Trophoblast cell (in vitro differentiated cells and primary cell): ENCODE measurements at regions not wholly inside any gene's neighbourhood (a gene's known extent, or its start where the extent isn't known, plus 50 kb on each side); places are given as distances from the start of the nearest gene placed in this dataset.

Experiments
- DNase-seq, 2 donors: peaks; one replicate each; pipeline ENCODE4 v3.0.0-alpha.2; 2016
- H2AFZ ChIP-seq: 2 replicates; pipeline ENCODE4 v1.6.1; 2013; ENCODE audit warnings: low read length, moderate library complexity, mild to moderate bottlenecking; ENCODE audit not compliant: insufficient read depth, poor library complexity
- H2AK5ac ChIP-seq: 2 replicates; pipeline ENCODE4 v1.6.1; 2013; ENCODE audit warnings: mild to moderate bottlenecking, low read length
- H2BK120ac ChIP-seq: 2 replicates; pipeline ENCODE4 v1.6.1; 2013; ENCODE audit warnings: low read length, mild to moderate bottlenecking, moderate library complexity; ENCODE audit not compliant: insufficient read depth, poor library complexity
- H2BK12ac ChIP-seq: 2 replicates; pipeline ENCODE4 v1.6.1; 2013; ENCODE audit warnings: mild to moderate bottlenecking, low read length, moderate library complexity
- H2BK5ac ChIP-seq: 2 replicates; pipeline ENCODE4 v1.6.1; 2013; ENCODE audit warnings: low read length, low read depth, moderate library complexity, mild to moderate bottlenecking; ENCODE audit not compliant: poor library complexity
- H3K14ac ChIP-seq: 2 replicates; pipeline ENCODE4 v1.6.1; 2013; ENCODE audit warnings: mild to moderate bottlenecking, low read length
- H3K18ac ChIP-seq: 2 replicates; pipeline ENCODE4 v1.6.1; 2013; ENCODE audit warnings: mild to moderate bottlenecking, low read length
- H3K23ac ChIP-seq: 2 replicates; pipeline ENCODE4 v1.6.1; 2013; ENCODE audit warnings: low read length
- H3K27ac ChIP-seq: 2 replicates; pipeline ENCODE4 v1.5.1; 2013; ENCODE audit warnings: low read depth, mild to moderate bottlenecking, inconsistent platforms, low read length, moderate library complexity
- H3K27me3 ChIP-seq: 2 replicates; pipeline ENCODE4 v1.6.1; 2013; ENCODE audit warnings: inconsistent platforms, mild to moderate bottlenecking, low read length, moderate library complexity; ENCODE audit not compliant: insufficient read depth
- H3K36me3 ChIP-seq, 2 experiments: 1 replicate in 1 of 2; 2 replicates in 1 of 2; pipeline ENCODE4 v1.6.1; 2013; ENCODE audit warnings: low read length in 2 of 2, mild to moderate bottlenecking in 2 of 2, moderate library complexity in 1 of 2; ENCODE audit not compliant: insufficient read depth in 2 of 2, control insufficient read depth in 1 of 2
- H3K4ac ChIP-seq: 2 replicates; pipeline ENCODE4 v1.6.1; 2013; ENCODE audit warnings: low read depth, mild to moderate bottlenecking, low read length, moderate library complexity
- H3K4me1 ChIP-seq, 2 experiments: 1 replicate in 1 of 2; 2 replicates in 1 of 2; pipeline ENCODE4 v1.6.1; 2013; ENCODE audit warnings: low read length in 2 of 2, mild to moderate bottlenecking in 2 of 2, moderate library complexity in 1 of 2; ENCODE audit not compliant: insufficient read depth in 2 of 2, control insufficient read depth in 1 of 2
- H3K4me2 ChIP-seq: 2 replicates; pipeline ENCODE4 v1.6.1; 2013; ENCODE audit warnings: inconsistent platforms, mild to moderate bottlenecking, low read length, moderate library complexity
- H3K4me3 ChIP-seq: 2 replicates; pipeline ENCODE4 v1.5.1; 2013; ENCODE audit warnings: mild to moderate bottlenecking, low read depth, low read length, inconsistent platforms
- H3K79me1 ChIP-seq: one replicate; pipeline ENCODE4 v1.6.1; 2013; ENCODE audit warnings: low read length
- H3K79me2 ChIP-seq: 2 replicates; pipeline ENCODE4 v1.6.1; 2013; ENCODE audit warnings: low read length, mild to moderate bottlenecking; ENCODE audit not compliant: control insufficient read depth, insufficient read depth, poor library complexity
- H3K9ac ChIP-seq: 2 replicates; pipeline ENCODE4 v1.6.1; 2013; ENCODE audit warnings: mild to moderate bottlenecking, low read length
- H3K9me3 ChIP-seq: 2 replicates; pipeline ENCODE4 v1.6.1; 2013; ENCODE audit warnings: low read depth, mild to moderate bottlenecking, control low read depth, inconsistent platforms, low read length; ENCODE audit not compliant: insufficient read depth
- H4K12ac ChIP-seq: 2 replicates; pipeline ENCODE4 v1.6.1; 2013; ENCODE audit warnings: low read depth, mild to moderate bottlenecking, low read length, moderate library complexity
- H4K8ac ChIP-seq: 2 replicates; pipeline ENCODE4 v1.6.1; 2013; ENCODE audit warnings: low read depth, mild to moderate bottlenecking, low read length, moderate library complexity
- H4K91ac ChIP-seq: one replicate; pipeline ENCODE4 v1.6.1; 2013; ENCODE audit warnings: low read depth, mild to moderate bottlenecking, low read length, moderate library complexity
- WGBS: extraction: QIAGEN DNeasy Blood & Tissue Kit; methylation state at CpG from one replicate; pipeline ENCODE4 v1.1.7; 2013; ENCODE audit warnings: missing lambda C conversion rate; ENCODE audit not compliant: insufficient read length, insufficient coverage; ENCODE audit errors: extremely low coverage; 5-methylcytosine and 5-hydroxymethylcytosine counted together

GRCh38 chr9:12133416-12133815 is 559.8 kb upstream of the TYRP1 start:
- no peaks in the 10 kb centered on the region for H3K79me2 ChIP-seq
- no peaks in the 10 kb centered on the region for H3K27me3 ChIP-seq
- no peak for DNase-seq
- peaks cover 0 to 5% of the 10 kb centered on the region in 2 experiments for H3K4me1 ChIP-seq
- H3K4me3 ChIP-seq, result no peak overlapping the region
- H2BK12ac ChIP-seq, result no peak overlapping the region
- H3K4ac ChIP-seq, result no peak overlapping the region
- H4K8ac ChIP-seq, result no peak overlapping the region
- no peak overlapping the region for H2BK5ac ChIP-seq
- H2AK5ac ChIP-seq, result no peak overlapping the region
- no peak overlapping the region for H3K27ac ChIP-seq
- H3K18ac ChIP-seq, result no peak overlapping the region
- no peak overlapping the region for H2AFZ ChIP-seq
- no peaks in the 10 kb centered on the region for H3K9me3 ChIP-seq
- no peak overlapping the region for H3K14ac ChIP-seq
- no peak overlapping the region for H3K23ac ChIP-seq
- no peak overlapping the region for H2BK120ac ChIP-seq
- no peak overlapping the region for H4K12ac ChIP-seq
- no peak overlapping the region for H3K4me2 ChIP-seq
- no CpG with 5 or more reads among the region's 2 CpGs for WGBS
- no peak overlapping the region for H4K91ac ChIP-seq
- H3K9ac ChIP-seq, result no peak overlapping the region
- no peaks in the 10 kb centered on the region for H3K36me3 ChIP-seq
- no peaks in the 10 kb centered on the region for H3K79me1 ChIP-seq

GRCh38 chr9:12141422-12141821 is 551.8 kb upstream of the TYRP1 start:
- Histone ChIP-seq H3K9me3 (no peaks in the 10 kb centered on the region), H2AK5ac (no peak overlapping the region), H3K4me2 (no peak overlapping the region), H2AFZ (no peak overlapping the region), H3K9ac (no peak overlapping the region), H3K36me3 (no peaks in the 10 kb centered on the region), H3K4ac (no peak overlapping the region), H3K79me2 (no peaks in the 10 kb centered on the region), H4K8ac (no peak overlapping the region), H4K12ac (no peak overlapping the region), H3K23ac (no peak overlapping the region), H3K4me3 (no peak overlapping the region), H3K27me3 (no peaks in the 10 kb centered on the region), H4K91ac (no peak overlapping the region), H2BK5ac (no peak overlapping the region), H3K4me1 (peaks cover 0 to 6% of the 10 kb centered on the region in 2 experiments), H2BK12ac (no peak overlapping the region), H3K14ac (no peak overlapping the region), H3K18ac (no peak overlapping the region), H2BK120ac (no peak overlapping the region), H3K27ac (no peak overlapping the region), H3K79me1 (no peaks in the 10 kb centered on the region)
- 100% methylated on average over 1 of the region's 2 CpGs for WGBS
- no peak for DNase-seq

- H4K8ac ChIP-seq, result no peak overlapping the region
- H3K27me3 ChIP-seq, result no peaks in the 10 kb centered on the region
- no peak overlapping the region for H3K27ac ChIP-seq
- H3K9me3 ChIP-seq, result no peaks in the 10 kb centered on the region
- H3K4me2 ChIP-seq, result no peak overlapping the region
- no peak overlapping the region for H3K23ac ChIP-seq
- DNase-seq, result peak in 1 of 2 donors; percentile 62
- H2AFZ ChIP-seq, result no peak overlapping the region
- no peak overlapping the region for H3K9ac ChIP-seq
- no peak overlapping the region for H4K91ac ChIP-seq
- H2BK120ac ChIP-seq, result no peak overlapping the region
- no peak overlapping the region for H2BK5ac ChIP-seq
- no peak overlapping the region for H4K12ac ChIP-seq
- H3K4me1 ChIP-seq, result no peaks in the 10 kb centered on the region
- H3K18ac ChIP-seq, result no peak overlapping the region
- no peaks in the 10 kb centered on the region for H3K79me2 ChIP-seq
- H2BK12ac ChIP-seq, result no peak overlapping the region
- no peak overlapping the region for H2AK5ac ChIP-seq
- H3K4ac ChIP-seq, result no peak overlapping the region
- no peaks in the 10 kb centered on the region for H3K79me1 ChIP-seq
- no peaks in the 10 kb centered on the region for H3K36me3 ChIP-seq
- WGBS, result no CpG with 5 or more reads among the region's 4 CpGs
- no peak overlapping the region for H3K14ac ChIP-seq
- no peak overlapping the region for H3K4me3 ChIP-seq
Measured at GRCh38 chr9:12155401-12156134, 537.6 kb upstream of the TYRP1 start.

- H4K91ac ChIP-seq, result no peak overlapping the region
- 100% methylated on average over 2 of the region's 10 CpGs for WGBS
Measured at GRCh38 chr9:12162181-12162815, 530.9 kb upstream of the TYRP1 start.

More at GRCh38 chr9:12162181-12162815, 530.9 kb upstream of the TYRP1 start:
- H3K27ac ChIP-seq, result no peak overlapping the region
- H3K23ac ChIP-seq, result no peak overlapping the region
- no peak overlapping the region for H3K4me2 ChIP-seq
- no peak overlapping the region for H3K4ac ChIP-seq
- no peak overlapping the region for H2BK120ac ChIP-seq
- H3K4me3 ChIP-seq, result no peak overlapping the region
- H2BK12ac ChIP-seq, result no peak overlapping the region
- H3K79me1 ChIP-seq, result no peaks in the 10 kb centered on the region
- H3K18ac ChIP-seq, result no peak overlapping the region
- no peaks in the 10 kb centered on the region for H3K36me3 ChIP-seq
- H3K4me1 ChIP-seq, result no peaks in the 10 kb centered on the region
- H2AFZ ChIP-seq, result no peak overlapping the region
- H3K9ac ChIP-seq, result no peak overlapping the region
- no peak overlapping the region for H4K12ac ChIP-seq
- no peaks in the 10 kb centered on the region for H3K27me3 ChIP-seq
- no peaks in the 10 kb centered on the region for H3K79me2 ChIP-seq
- H4K8ac ChIP-seq, result no peak overlapping the region
- DNase-seq, result no peak
- H2BK5ac ChIP-seq, result no peak overlapping the region
- H3K9me3 ChIP-seq, result no peaks in the 10 kb centered on the region
- no peak overlapping the region for H3K14ac ChIP-seq
- no peak overlapping the region for H2AK5ac ChIP-seq
